Epithelial cell of esophagus (primary cell): ENCODE measurements at regions not wholly inside any gene's neighbourhood (a gene's known extent, or its start where the extent isn't known, plus 50 kb on each side); places are given as distances from the start of the nearest gene placed in this dataset.

ENCODE experiments used
- DNase-seq: peaks from one replicate; pipeline ENCODE4 v3.0.0; 2010; ENCODE audit warnings: low read depth
- H3K4me3 ChIP-seq: 2 replicates; pipeline ENCODE4 v1.5.1; 2011; ENCODE audit warnings: mild to moderate bottlenecking, low read length, control low read depth
- TF ChIP-seq, protein P1 (sequence below): IDR thresholded peaks from 2 replicates; pipeline ENCODE4 v1.5.1; 2011; ENCODE audit warnings: low read depth, mild to moderate bottlenecking, low read length, control low read depth, inconsistent platforms; ENCODE audit not compliant: insufficient read depth; ENCODE audit errors: missing control alignments

DNA sequence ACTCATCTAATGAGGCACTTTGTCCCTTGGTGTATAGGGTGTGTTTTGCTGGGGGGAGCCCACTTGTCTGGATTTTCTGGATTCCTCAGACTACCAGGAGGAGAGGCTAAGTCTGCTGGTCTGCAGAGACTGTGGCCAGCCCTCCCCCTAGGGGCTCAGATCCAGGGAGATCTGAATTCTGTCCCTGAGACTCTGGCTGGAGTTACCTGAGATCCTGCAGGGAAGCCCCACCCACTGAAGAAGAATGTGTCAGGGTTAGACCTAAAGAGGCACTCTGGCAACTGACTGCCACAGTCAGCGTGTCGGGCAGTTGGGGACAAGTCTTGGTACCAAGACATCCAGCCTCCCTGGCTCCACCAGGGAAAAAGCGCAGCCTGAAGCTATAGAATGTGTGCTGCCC lies 138.9 kb downstream of the DCAF12L2 start:
- no peak for DNase-seq
- TF ChIP-seq, protein P1, sequence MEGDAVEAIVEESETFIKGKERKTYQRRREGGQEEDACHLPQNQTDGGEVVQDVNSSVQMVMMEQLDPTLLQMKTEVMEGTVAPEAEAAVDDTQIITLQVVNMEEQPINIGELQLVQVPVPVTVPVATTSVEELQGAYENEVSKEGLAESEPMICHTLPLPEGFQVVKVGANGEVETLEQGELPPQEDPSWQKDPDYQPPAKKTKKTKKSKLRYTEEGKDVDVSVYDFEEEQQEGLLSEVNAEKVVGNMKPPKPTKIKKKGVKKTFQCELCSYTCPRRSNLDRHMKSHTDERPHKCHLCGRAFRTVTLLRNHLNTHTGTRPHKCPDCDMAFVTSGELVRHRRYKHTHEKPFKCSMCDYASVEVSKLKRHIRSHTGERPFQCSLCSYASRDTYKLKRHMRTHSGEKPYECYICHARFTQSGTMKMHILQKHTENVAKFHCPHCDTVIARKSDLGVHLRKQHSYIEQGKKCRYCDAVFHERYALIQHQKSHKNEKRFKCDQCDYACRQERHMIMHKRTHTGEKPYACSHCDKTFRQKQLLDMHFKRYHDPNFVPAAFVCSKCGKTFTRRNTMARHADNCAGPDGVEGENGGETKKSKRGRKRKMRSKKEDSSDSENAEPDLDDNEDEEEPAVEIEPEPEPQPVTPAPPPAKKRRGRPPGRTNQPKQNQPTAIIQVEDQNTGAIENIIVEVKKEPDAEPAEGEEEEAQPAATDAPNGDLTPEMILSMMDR: no peak
- no peak overlapping the region for H3K4me3 ChIP-seq

DNA sequence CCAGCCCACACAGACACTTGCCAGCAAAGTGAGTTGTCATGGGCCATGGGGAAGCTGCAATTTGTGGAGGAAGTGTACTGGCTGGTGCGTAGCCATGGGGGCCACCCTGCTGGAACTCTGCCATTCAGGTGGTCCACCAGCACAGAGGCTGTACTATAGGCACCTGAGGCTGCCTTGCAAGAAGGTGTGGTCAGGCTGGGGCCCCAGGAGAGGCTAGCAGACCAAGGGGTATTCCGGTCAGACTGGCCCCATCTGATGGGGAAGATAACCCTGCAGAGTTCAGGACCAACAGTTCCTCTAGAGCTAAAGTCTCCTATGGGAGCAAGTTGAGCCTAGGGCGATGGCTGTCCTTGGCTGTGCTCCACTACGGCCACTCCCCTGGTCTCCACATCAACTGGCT lies 136.1 kb downstream of the DCAF12L2 start:
- no peak overlapping the region for H3K4me3 ChIP-seq
- no peak for DNase-seq
- TF ChIP-seq, protein P1: no peak

DNA sequence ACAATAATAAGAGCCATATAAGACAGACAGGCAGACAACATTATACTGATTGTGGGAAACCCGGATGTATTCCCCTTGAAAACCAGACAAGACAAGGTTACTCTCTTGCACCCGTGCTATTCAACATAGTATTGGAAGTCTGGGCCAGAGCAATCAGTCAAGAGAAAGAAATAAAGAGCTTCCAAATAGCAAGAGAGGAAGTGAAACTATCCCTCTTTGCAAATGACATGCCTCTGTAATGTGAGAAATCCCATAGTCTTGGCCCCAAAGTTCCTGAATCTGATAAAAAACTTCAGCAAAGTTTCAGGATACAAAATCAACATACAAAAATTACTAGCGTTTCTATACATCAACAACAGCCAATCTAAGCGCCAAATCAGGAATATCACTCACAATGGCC lies 102.1 kb downstream of the DCAF12L2 start:
- TF ChIP-seq, protein P1: no peak
- no peak for DNase-seq
- H3K4me3 ChIP-seq: no peak overlapping the region

DNA sequence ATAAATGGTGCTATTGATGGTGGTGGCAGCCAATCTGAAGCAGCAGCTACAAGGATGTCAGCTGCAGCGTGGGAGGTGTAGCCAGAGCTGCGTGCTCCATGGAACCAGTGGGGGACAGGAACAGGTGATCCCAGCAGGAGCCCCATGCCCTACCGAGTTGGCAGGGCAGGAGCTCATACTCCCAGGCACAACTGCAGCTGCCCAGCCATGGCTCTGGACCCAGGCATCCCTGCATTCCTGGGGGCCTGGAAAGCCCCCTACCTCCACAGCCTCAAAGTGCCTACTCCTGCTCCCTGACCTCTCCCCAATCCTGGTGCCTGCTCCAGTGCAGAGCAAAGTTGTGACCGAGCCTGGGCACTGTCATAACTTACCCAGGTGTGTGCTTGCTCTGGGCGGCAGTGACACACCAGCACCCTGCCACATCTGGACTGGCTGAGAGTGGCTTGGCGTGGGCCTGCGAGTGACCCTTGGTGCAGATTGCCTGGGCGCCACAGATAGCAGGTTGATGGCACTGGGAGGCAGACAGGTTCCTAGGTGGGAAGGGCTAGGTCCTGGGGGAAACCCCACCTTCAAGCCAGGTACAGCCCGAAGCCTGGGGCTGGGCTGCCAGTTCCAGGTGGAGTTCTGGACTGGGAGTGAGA lies 101.1 kb downstream of the DCAF12L2 start:
- TF ChIP-seq, protein P1: no peak
- no peak overlapping the region for H3K4me3 ChIP-seq

DNA sequence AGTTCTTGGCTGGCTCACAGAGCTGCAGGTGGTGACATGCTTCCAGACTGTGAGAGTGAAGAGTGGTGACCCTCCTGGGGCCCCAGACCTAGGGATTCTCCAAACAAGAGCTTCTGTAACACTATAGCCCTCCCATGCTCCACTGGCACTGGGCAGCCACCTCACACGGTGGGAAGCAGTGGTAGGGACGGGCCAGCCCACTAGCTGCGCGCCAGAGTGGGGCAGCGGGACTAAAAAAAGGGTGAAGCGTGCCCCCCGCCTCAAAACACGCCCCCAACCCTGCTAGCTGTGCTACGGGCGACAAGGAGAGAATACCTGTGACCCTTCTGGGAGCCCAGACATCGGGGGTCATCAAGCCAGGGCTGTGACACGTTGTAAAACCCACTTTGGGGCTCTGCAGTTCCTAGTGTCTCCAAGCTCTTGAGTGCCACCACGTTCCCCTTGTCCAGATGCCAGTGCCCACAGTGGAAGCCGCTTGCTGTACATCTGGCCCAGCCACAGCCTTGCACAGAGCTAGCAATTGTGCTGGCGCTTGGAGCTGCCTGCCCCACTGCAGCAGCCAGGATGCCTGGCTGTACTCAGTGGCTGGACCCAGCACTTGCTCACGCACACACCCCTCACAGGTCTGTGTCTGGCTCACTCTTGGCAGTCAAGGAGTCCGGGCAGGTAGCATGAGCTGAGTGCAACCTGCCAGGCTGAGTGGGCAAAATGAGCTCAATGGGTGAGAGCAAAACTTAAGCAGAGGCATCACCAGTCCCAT lies 100.0 kb downstream of the DCAF12L2 start:
- no peak for DNase-seq
- no peak overlapping the region for H3K4me3 ChIP-seq
- TF ChIP-seq, protein P1: no peak

More for the DNA sequence above, 101.1 kb downstream of the DCAF12L2 start:
- DNase-seq: no peak
